Transverse colon (tissue), 4 donors: ENCODE measurements at regions not wholly inside any gene's neighbourhood (a gene's known extent, or its start where the extent isn't known, plus 50 kb on each side); places are given as distances from the start of the nearest gene placed in this dataset.

Experiments
- POLR2A ChIP-seq: fragments of 450-650 bp; IDR thresholded peaks from one replicate; pipeline ENCODE4 v1.6.1; 2016; ENCODE audit warnings: antibody characterized with exemption, mild to moderate bottlenecking, moderate library complexity
- POLR2AphosphoS5 ChIP-seq, 3 donors: sonication (generic); formaldehyde crosslinking; IDR thresholded peaks; one replicate each; pipeline ENCODE4 v1.6.1; 2016; ENCODE audit warnings: antibody characterized with exemption in 3 of 3
- TF ChIP-seq, protein P1 (sequence below), 5 experiments: fragments of 200-600 bp in 3 of 5; fragments of 450-650 bp in 2 of 5; sonication (generic) in 3 of 5; IDR thresholded peaks; 1 replicate in 2 of 5; 2 replicates in 3 of 5; pipeline ENCODE4 v1.5.1; 2016 to 2017; ENCODE audit warnings: antibody characterized with exemption in 5 of 5, inconsistent platforms in 3 of 5, mild to moderate bottlenecking in 2 of 5, moderate library complexity in 1 of 5

- TF ChIP-seq, protein P1, sequence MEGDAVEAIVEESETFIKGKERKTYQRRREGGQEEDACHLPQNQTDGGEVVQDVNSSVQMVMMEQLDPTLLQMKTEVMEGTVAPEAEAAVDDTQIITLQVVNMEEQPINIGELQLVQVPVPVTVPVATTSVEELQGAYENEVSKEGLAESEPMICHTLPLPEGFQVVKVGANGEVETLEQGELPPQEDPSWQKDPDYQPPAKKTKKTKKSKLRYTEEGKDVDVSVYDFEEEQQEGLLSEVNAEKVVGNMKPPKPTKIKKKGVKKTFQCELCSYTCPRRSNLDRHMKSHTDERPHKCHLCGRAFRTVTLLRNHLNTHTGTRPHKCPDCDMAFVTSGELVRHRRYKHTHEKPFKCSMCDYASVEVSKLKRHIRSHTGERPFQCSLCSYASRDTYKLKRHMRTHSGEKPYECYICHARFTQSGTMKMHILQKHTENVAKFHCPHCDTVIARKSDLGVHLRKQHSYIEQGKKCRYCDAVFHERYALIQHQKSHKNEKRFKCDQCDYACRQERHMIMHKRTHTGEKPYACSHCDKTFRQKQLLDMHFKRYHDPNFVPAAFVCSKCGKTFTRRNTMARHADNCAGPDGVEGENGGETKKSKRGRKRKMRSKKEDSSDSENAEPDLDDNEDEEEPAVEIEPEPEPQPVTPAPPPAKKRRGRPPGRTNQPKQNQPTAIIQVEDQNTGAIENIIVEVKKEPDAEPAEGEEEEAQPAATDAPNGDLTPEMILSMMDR (IDR thresholded peaks at IDR 0.05): no peak
- no peak for TF ChIP-seq POLR2AphosphoS5 (IDR thresholded peaks at IDR 0.05)
- TF ChIP-seq POLR2A: no peak
These were observed 291.6 kb downstream of the MAP2K6 start for GRCh38 chr17:69706127-69706526.
